ENCODE measurements at regions not wholly inside any gene's neighbourhood (a gene's known extent, or its start where the extent isn't known, plus 50 kb on each side); places are given as distances from the start of the nearest gene placed in this dataset.

DNA sequence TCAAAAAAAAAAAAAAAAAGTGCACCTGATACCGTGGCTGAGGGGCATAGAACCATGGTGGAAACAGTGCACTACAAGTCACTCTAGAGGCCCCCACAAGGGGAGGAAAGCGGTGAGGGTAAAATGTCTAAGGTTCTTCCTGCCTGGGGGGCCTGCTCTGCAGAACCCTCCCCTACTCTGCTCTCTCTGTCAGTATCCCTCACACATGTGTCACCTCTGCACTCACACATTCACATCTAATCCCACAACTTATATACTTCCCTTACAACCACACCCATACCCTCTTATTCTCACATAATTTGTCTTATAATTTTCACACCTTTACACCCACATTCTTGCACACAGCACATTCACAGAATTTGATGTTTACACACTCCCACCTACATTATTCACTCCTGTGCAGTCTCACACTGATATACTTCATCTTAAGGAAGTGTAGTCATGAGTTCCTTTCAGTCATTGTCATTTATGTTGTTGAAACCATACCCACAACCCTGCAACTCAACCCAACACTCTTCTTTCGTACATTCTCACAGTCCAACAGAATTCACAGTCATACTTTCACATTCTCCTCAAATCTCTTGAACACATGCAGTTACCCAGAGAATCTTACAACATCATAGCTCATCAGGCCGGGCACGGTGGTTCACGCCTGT is 68.0 kb upstream of the PAX2 start:
- BruUV-seq (replicated peaks), result no TSS peak
- H3K4me1 ChIP-seq (ENCODE audit: insufficient read depth, low read length, poor library complexity, severe bottlenecking), result no peaks in the 10 kb centered on the region
- ChIA-PET POLR2A (no interaction called here), CTCF (ENCODE audit: unreplicated experiment) (no interaction called here)
- TF ChIP-seq EZH2phosphoT487 (IDR thresholded peaks at IDR 0.05; ENCODE audit: borderline replicate concordance, low read depth, low read length), result no peak
- TF ChIP-seq, protein P1, sequence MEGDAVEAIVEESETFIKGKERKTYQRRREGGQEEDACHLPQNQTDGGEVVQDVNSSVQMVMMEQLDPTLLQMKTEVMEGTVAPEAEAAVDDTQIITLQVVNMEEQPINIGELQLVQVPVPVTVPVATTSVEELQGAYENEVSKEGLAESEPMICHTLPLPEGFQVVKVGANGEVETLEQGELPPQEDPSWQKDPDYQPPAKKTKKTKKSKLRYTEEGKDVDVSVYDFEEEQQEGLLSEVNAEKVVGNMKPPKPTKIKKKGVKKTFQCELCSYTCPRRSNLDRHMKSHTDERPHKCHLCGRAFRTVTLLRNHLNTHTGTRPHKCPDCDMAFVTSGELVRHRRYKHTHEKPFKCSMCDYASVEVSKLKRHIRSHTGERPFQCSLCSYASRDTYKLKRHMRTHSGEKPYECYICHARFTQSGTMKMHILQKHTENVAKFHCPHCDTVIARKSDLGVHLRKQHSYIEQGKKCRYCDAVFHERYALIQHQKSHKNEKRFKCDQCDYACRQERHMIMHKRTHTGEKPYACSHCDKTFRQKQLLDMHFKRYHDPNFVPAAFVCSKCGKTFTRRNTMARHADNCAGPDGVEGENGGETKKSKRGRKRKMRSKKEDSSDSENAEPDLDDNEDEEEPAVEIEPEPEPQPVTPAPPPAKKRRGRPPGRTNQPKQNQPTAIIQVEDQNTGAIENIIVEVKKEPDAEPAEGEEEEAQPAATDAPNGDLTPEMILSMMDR (conservative IDR thresholded peaks at IDR 0.05; ENCODE audit: low read length), result no peak
- H3K9me2 ChIP-seq (ENCODE audit: insufficient read depth, low read length), result no peaks in the 10 kb centered on the region
- no peak overlapping the region for H2AFZ ChIP-seq (ENCODE audit: low read length)
- no peaks in the 10 kb centered on the region for H3K9me3 ChIP-seq (ENCODE audit: low read length)
- H3K27ac ChIP-seq (ENCODE audit: low read depth, low read length, poor library complexity, severe bottlenecking), result no peak overlapping the region
- no peaks in the 10 kb centered on the region for H3K36me3 ChIP-seq (ENCODE audit: insufficient read depth, low read length)
- intact Hi-C loops (cut with micrococcal nuclease; ENCODE audit: unreplicated experiment), result no loop called here
- H3K4me2 ChIP-seq (ENCODE audit: low read length), result no peak overlapping the region
- no peak for DNase-seq (ENCODE audit: low spot score)
- H3K79me2 ChIP-seq (ENCODE audit: insufficient read depth, low read depth, low read length), result no peaks in the 10 kb centered on the region
- H3K4me3 ChIP-seq (ENCODE audit: low read depth, low read length, poor library complexity, severe bottlenecking), result no peak overlapping the region
- H4K20me1 ChIP-seq (ENCODE audit: insufficient read depth, low read length), result no peaks in the 10 kb centered on the region

DNA sequence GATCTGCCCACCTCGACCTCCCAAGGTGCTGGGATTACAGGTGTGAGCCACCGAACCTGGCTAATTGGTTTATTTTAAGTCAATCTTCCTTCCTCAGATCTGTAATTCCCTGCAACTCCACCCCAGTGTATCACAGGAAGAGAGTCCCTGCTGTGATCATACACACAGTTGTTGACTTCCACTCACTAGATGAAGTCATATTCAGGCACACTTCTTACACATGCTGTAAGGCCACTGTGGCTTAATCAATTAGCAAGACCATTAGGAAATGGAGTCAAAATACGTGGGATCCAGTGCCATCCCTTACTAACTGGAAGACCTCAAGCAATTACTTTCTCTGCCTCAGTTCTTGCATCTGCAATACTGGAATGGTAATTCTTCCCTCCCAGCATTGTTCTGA is 66.1 kb upstream of the PAX2 start:
- Histone ChIP-seq H3K79me2 (ENCODE audit: insufficient read depth, low read depth, low read length) (no peaks in the 10 kb centered on the region), H4K20me1 (ENCODE audit: insufficient read depth, low read length) (no peaks in the 10 kb centered on the region), H3K4me1 (ENCODE audit: insufficient read depth, low read length, poor library complexity, severe bottlenecking) (no peaks in the 10 kb centered on the region), H3K4me3 (ENCODE audit: low read depth, low read length, poor library complexity, severe bottlenecking) (no peak overlapping the region), H3K9me3 (ENCODE audit: low read length) (no peaks in the 10 kb centered on the region), H3K27ac (ENCODE audit: low read depth, low read length, poor library complexity, severe bottlenecking) (no peak overlapping the region), H3K4me2 (ENCODE audit: low read length) (no peak overlapping the region), H2AFZ (ENCODE audit: low read length) (no peak overlapping the region), H3K9me2 (ENCODE audit: insufficient read depth, low read length) (no peaks in the 10 kb centered on the region), H3K36me3 (ENCODE audit: insufficient read depth, low read length) (no peaks in the 10 kb centered on the region)
- no peak for DNase-seq (ENCODE audit: low spot score)
- POLR2A ChIA-PET, result interaction anchor here (1.4 kb wide), 1 partner anchor 32 kb away, joined by 4 read pairs; no protein-coding TSS in a partner anchor
- TF ChIP-seq, protein P1 (conservative IDR thresholded peaks at IDR 0.05; ENCODE audit: low read length), result no peak
- TF ChIP-seq EZH2phosphoT487 (IDR thresholded peaks at IDR 0.05; ENCODE audit: borderline replicate concordance, low read depth, low read length), result no peak
- no TSS peak for BruUV-seq (replicated peaks)
- intact Hi-C loops (cut with micrococcal nuclease; ENCODE audit: unreplicated experiment), result no loop called here
- CTCF ChIA-PET (ENCODE audit: unreplicated experiment), result no interaction called here

DNA sequence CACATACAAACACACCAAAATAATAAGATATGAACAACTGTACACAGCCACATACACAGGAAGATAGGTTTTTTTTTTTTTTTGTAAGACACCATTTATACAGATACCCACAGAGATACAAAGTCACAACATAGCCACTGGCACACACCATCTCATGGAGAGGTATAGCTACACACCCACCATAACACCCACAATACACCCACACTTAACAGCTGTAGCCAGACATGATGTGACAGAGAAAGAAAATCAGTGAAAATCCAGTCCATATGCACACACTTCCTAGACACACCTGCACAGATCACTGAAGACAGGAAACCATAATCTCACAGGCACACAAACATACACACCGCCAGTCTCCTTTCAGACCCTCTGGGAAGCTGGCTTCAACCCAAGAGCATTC is 62.4 kb upstream of the PAX2 start:
- CTCF ChIA-PET (ENCODE audit: unreplicated experiment), result no interaction called here
- intact Hi-C loops (cut with micrococcal nuclease; ENCODE audit: unreplicated experiment), result no loop called here
- H3K9me3 ChIP-seq (ENCODE audit: low read length), result no peaks in the 10 kb centered on the region
- no peak overlapping the region for H2AFZ ChIP-seq (ENCODE audit: low read length)
- no peaks in the 10 kb centered on the region for H3K9me2 ChIP-seq (ENCODE audit: insufficient read depth, low read length)
- BruUV-seq (replicated peaks), result no TSS peak
- H3K4me3 ChIP-seq (ENCODE audit: low read depth, low read length, poor library complexity, severe bottlenecking), result no peak overlapping the region
- H3K36me3 ChIP-seq (ENCODE audit: insufficient read depth, low read length), result no peaks in the 10 kb centered on the region
- no peaks in the 10 kb centered on the region for H3K79me2 ChIP-seq (ENCODE audit: insufficient read depth, low read depth, low read length)
- POLR2A ChIA-PET, result interaction anchor here (0.5 kb wide), 1 partner anchor 651 kb away, joined by 3 read pairs; no protein-coding TSS in a partner anchor
- no peak overlapping the region for H3K27ac ChIP-seq (ENCODE audit: low read depth, low read length, poor library complexity, severe bottlenecking)
- no peaks in the 10 kb centered on the region for H4K20me1 ChIP-seq (ENCODE audit: insufficient read depth, low read length)
- no peaks in the 10 kb centered on the region for H3K4me1 ChIP-seq (ENCODE audit: insufficient read depth, low read length, poor library complexity, severe bottlenecking)
- no peak overlapping the region for H3K4me2 ChIP-seq (ENCODE audit: low read length)
- no peak for DNase-seq (ENCODE audit: low spot score)
- TF ChIP-seq, protein P1 (conservative IDR thresholded peaks at IDR 0.05; ENCODE audit: low read length), result no peak
- TF ChIP-seq EZH2phosphoT487 (IDR thresholded peaks at IDR 0.05; ENCODE audit: borderline replicate concordance, low read depth, low read length), result no peak

Data from OCI-LY7 (cell line).